GM19438 (cell line): ENCODE measurements at regions not wholly inside any gene's neighbourhood (a gene's known extent, or its start where the extent isn't known, plus 50 kb on each side); places are given as distances from the start of the nearest gene placed in this dataset.

Source experiments
- ATAC-seq: cut with Tn5 transposase; IDR thresholded peaks from one replicate; pipeline ENCODE4 v1.9.1; 2021; ENCODE audit warnings: low read depth; ENCODE audit not compliant: unreplicated experiment

GRCh38 chr2:122150524-122151280, 395.3 kb downstream of the TSN start:
- no peak for ATAC-seq

GRCh38 chr2:122152571-122152970, 397.1 kb downstream of the TSN start:
- no peak for ATAC-seq

- ATAC-seq = no peak
Observed at GRCh38 chr2:122156176-122156890, 400.9 kb downstream of the TSN start.

- no peak for ATAC-seq
Observed at GRCh38 chr2:122157158-122157557, 401.7 kb downstream of the TSN start.

- no peak for ATAC-seq
Observed at GRCh38 chr2:122163617-122164016, 408.2 kb downstream of the TSN start.

- no peak for ATAC-seq
Observed at GRCh38 chr2:122164964-122165363, 409.5 kb downstream of the TSN start.

- no peak for ATAC-seq
Observed at GRCh38 chr2:122166820-122167219, 411.4 kb downstream of the TSN start.

GRCh38 chr2:122167515-122167914, 412.1 kb downstream of the TSN start:
- no peak for ATAC-seq

- no peak for ATAC-seq
Observed at GRCh38 chr2:122168799-122169198, 413.3 kb downstream of the TSN start.

- ATAC-seq = no peak
Observed at GRCh38 chr2:122172812-122173211, 417.4 kb downstream of the TSN start.

GRCh38 chr2:122174061-122174460, 418.6 kb downstream of the TSN start:
- ATAC-seq = no peak

- ATAC-seq = no peak
Observed at GRCh38 chr2:122179492-122180165, 424.2 kb downstream of the TSN start.

- ATAC-seq = no peak
Observed at GRCh38 chr2:122180972-122181371, 425.5 kb downstream of the TSN start.

GRCh38 chr2:122182616-122183355, 427.3 kb downstream of the TSN start:
- no peak for ATAC-seq

- ATAC-seq = no peak
Observed at GRCh38 chr2:122183890-122184289, 428.4 kb downstream of the TSN start.

- ATAC-seq = no peak
Observed at GRCh38 chr2:122186761-122187222, 431.3 kb downstream of the TSN start.

GRCh38 chr2:122191331-122191730, 435.9 kb downstream of the TSN start:
- ATAC-seq = peak; percentile 79

- ATAC-seq = no peak
Observed at GRCh38 chr2:122193622-122194021, 438.2 kb downstream of the TSN start.

GRCh38 chr2:122194546-122194945, 439.1 kb downstream of the TSN start:
- no peak for ATAC-seq

- ATAC-seq = no peak
Observed at GRCh38 chr2:122203523-122203922, 448.1 kb downstream of the TSN start.

GRCh38 chr2:122205641-122206040, 450.2 kb downstream of the TSN start:
- ATAC-seq = no peak
